ENCODE measurements at regions not wholly inside any gene's neighbourhood (a gene's known extent, or its start where the extent isn't known, plus 50 kb on each side); places are given as distances from the start of the nearest gene placed in this dataset.

DNA sequence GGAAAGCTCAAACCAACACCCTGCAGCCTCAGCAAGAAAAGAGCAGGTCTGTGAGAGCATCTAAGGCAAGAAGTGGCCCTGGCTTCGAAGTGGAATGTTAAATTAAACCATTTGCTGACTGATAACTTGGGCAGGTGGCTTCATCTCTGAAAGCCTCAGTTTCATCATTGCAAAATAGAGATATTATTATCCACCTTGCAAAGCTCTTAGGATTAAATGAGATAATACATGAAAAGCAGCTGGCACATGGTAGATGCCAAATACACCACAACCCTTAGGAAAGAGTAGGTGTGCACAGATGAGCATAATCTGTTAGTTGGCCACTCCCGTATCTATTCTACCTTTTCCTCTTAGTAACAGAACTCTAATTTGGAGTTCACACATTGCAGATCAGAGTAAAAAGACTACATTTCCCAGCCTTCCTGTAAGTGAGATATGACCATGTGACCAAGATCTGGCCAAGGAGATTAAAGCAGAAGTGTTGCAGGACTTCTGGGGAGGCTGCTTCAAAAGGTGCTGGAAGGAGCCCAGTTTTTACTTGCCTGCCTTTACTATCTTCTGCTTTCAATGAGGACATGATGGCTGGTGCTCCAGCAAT lies 288.7 kb downstream of the SOX9 start:
- H3K4me3 ChIP-seq (ENCODE audit: low read depth, low read length): no peak overlapping the region
- TF ChIP-seq, protein P1, sequence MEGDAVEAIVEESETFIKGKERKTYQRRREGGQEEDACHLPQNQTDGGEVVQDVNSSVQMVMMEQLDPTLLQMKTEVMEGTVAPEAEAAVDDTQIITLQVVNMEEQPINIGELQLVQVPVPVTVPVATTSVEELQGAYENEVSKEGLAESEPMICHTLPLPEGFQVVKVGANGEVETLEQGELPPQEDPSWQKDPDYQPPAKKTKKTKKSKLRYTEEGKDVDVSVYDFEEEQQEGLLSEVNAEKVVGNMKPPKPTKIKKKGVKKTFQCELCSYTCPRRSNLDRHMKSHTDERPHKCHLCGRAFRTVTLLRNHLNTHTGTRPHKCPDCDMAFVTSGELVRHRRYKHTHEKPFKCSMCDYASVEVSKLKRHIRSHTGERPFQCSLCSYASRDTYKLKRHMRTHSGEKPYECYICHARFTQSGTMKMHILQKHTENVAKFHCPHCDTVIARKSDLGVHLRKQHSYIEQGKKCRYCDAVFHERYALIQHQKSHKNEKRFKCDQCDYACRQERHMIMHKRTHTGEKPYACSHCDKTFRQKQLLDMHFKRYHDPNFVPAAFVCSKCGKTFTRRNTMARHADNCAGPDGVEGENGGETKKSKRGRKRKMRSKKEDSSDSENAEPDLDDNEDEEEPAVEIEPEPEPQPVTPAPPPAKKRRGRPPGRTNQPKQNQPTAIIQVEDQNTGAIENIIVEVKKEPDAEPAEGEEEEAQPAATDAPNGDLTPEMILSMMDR (IDR thresholded peaks at IDR 0.05; ENCODE audit: low read depth, low read length): no peak
- in situ Hi-C loops (cut with HindIII; ENCODE audit: low sequenced_read_pairs): no loop called here
- DNase-seq (ENCODE audit: low read depth, low spot score): no peak

DNA sequence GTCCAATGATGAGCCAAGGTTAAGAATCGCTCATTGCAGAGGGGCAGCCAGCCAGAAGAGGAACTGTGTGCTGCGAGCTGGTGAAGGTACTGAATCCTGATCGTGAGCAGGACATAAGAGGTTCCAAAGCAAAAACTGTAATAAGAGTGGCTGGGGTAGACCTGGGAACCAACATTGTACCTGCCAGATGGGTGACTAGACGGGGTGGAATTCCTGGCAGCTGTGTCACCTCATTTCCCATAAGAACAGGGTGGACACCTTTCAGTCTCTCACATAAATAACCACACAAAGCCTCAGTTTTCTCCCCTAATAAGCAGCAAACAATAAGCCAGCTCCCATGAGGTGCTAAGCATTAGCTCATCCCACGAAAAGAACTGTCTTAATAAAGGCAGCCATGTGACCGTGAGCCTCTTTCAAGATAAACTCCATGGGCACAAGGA lies 290.3 kb downstream of the SOX9 start:
- no peak overlapping the region for H3K4me3 ChIP-seq (ENCODE audit: low read depth, low read length)
- TF ChIP-seq, protein P1 (IDR thresholded peaks at IDR 0.05; ENCODE audit: low read depth, low read length): no peak
- peak; percentile 46 for DNase-seq (ENCODE audit: low read depth, low spot score)
- in situ Hi-C loops (cut with HindIII; ENCODE audit: low sequenced_read_pairs): no loop called here

DNA sequence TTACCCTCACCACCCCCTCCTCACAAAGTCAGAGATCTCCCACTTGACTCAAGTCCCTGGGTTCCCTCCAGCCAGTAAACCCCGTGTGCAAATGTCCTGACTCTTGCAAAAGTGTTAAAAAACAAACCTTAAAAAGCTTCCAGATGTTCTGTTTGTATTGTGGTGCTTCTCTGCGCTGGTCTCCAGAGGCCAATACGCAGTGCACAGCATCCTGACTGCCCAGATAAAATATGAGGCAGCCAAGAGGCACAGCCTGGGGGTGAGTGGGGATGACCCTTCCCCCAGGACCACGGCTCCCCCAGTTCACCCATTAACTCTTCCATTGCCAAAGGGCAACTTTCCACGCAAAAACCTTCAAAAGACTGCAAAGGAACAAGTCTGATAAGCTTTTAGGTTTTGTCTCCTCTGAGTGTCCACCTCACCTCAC lies 291.8 kb downstream of the SOX9 start:
- DNase-seq (ENCODE audit: low read depth, low spot score): no peak
- in situ Hi-C loops (cut with HindIII; ENCODE audit: low sequenced_read_pairs): no loop called here
- TF ChIP-seq, protein P1 (IDR thresholded peaks at IDR 0.05; ENCODE audit: low read depth, low read length): no peak
- no peak overlapping the region for H3K4me3 ChIP-seq (ENCODE audit: low read depth, low read length)

DNA sequence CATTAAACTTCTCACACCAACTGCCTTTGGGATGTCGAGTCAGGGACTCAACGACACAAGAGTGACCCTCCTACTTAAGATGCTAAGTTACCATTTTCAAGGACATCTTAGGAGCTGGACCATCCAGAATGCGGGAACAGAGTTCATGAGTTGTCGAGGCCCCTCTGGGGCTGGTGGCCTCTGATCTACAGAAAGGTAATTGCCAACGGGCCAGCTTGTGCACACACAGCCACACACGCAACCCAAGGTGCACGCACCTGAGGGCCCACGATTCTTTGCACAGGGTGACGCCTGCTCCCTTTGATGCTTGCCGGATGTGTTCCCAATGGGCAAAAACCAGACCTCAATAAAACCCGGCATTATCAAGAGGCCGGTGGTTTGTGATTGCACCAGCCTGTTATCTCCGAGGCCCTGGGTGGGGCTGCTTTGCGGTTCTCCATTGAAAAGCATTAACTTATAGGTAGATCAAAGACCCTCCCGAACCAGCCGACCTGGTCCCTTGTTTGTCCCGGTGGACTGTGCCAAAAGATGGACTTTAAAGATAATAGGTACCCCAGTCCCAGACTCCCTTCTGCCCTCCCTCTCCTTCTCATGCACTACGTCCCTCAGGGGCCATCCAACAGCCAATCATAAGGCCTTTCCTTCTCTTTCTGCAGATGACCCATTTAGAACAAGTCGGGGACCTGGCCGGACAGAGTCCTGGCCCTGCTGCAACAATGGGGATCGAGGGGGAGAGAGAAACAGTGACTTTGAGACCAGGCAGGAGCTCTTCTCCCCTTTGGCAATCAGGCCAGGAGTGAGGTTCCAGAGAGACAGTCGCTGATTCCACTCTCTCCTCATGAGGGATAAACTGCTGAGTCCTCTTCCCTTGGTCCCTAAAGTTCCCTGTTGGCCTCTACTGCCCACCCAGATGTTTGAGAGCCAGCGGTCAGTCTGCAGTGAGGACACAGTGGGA lies 292.5 kb downstream of the SOX9 start:
- TF ChIP-seq, protein P1 (IDR thresholded peaks at IDR 0.05; ENCODE audit: low read depth, low read length): no peak
- no peak overlapping the region for H3K4me3 ChIP-seq (ENCODE audit: low read depth, low read length)
- in situ Hi-C loops (cut with HindIII; ENCODE audit: low sequenced_read_pairs): no loop called here
- DNase-seq (ENCODE audit: low read depth, low spot score): no peak

DNA sequence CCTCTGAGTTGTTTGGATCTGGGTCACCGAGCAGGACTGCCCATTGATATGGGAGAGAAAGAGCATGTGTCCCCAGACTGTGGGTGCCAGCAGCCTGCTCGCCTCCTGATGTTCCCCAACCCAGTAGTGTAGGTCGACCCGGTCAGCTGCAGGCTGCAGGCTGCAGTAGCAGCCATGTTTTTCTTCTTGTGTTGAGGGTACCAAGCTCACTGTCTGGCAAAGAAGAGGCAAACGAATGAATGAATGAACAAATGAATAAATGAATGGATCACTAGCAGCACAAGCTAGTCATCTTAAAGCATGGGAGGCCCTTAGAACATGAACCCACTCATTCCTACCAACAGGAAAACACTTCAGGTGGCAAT lies 293.2 kb downstream of the SOX9 start:
- no peak for DNase-seq (ENCODE audit: low read depth, low spot score)
- in situ Hi-C loops (cut with HindIII; ENCODE audit: low sequenced_read_pairs): no loop called here
- TF ChIP-seq, protein P1 (IDR thresholded peaks at IDR 0.05; ENCODE audit: low read depth, low read length): no peak
- no peak overlapping the region for H3K4me3 ChIP-seq (ENCODE audit: low read depth, low read length)

DNA sequence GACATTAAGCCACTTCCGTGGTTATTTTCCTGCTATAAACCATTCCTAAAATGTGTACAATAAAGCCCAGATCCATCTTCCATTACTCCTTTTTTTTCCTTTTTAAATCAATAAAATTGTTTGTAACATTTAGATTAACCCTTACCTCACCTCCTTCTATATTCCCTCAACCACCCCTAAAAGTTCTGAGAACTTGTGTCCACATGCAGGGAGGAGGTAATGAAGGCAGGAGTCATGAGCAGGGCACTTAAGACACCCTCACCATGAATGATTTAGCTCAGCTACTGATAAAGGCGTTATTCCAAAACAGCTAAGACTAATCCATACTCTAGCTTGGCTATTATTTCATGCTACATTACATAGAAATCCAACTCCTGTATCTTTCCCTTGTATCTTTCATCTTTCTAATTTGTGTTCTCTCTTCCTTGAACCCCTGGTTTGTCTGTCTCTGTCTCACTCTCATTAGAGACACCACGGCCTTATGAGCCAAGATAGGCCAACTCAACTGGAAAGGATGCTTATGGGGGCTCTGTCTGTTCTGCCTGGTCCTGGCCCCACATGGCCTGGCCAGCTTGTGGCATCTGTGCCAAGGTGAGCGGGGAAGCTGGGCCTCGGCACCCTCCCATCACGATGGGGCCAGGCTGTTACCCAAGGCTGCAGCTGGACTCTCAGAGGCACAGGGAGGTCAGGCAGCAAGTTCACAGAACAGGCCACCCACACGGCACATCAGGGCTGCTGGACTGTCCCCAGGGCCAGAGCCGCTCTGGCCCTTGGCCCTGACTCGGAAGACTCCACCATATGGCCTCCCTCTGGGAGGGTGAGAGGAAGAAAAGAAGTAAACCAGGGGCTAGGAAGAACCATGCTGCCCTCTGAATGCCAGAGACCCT lies 294.4 kb downstream of the SOX9 start:
- DNase-seq (ENCODE audit: low read depth, low spot score): no peak
- in situ Hi-C loops (cut with HindIII; ENCODE audit: low sequenced_read_pairs): no loop called here
- TF ChIP-seq, protein P1 (IDR thresholded peaks at IDR 0.05; ENCODE audit: low read depth, low read length): no peak
- no peak overlapping the region for H3K4me3 ChIP-seq (ENCODE audit: low read depth, low read length)
